GM19043 (cell line): ENCODE measurements at regions not wholly inside any gene's neighbourhood (a gene's known extent, or its start where the extent isn't known, plus 50 kb on each side); places are given as distances from the start of the nearest gene placed in this dataset.

Experiments used
- ATAC-seq: cut with Tn5 transposase; IDR thresholded peaks from one replicate; pipeline ENCODE4 v1.9.1; 2021; ENCODE audit warnings: low read depth; ENCODE audit not compliant: unreplicated experiment

- ATAC-seq: no peak
These were observed 75.8 kb downstream of the DAD1 start for GRCh38 chr14:22513066-22513812.

- no peak for ATAC-seq
These were observed 76.8 kb downstream of the DAD1 start for GRCh38 chr14:22512106-22512814.

DNA sequence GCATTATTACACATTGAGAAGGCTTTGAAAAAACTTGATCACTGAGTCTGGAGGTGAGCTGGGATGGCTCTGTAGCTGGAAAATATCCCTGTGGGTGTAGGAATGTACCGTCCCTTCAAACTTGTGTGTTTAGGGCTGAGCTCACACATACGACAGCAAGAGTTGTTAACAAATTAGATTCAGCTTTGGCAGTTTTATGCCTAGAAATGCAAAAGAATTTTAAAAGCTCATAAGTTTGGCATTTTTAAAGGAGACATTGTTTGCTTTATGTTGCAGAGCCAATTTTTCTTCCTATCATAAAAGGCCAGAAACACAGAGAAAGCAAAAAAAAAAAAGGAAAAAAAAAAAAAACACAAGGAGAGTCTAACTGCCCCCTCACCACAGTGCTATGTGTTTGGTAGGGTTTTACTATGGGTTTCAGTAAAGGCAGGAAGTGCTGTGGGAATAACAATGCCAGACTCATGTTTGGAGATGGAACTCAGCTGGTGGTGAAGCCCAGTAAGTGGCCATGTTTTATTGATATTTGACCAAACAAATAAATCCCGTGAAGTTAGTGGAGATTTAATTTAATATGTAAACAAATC is 78.4 kb downstream of the DAD1 start:
- ATAC-seq: no peak

DNA sequence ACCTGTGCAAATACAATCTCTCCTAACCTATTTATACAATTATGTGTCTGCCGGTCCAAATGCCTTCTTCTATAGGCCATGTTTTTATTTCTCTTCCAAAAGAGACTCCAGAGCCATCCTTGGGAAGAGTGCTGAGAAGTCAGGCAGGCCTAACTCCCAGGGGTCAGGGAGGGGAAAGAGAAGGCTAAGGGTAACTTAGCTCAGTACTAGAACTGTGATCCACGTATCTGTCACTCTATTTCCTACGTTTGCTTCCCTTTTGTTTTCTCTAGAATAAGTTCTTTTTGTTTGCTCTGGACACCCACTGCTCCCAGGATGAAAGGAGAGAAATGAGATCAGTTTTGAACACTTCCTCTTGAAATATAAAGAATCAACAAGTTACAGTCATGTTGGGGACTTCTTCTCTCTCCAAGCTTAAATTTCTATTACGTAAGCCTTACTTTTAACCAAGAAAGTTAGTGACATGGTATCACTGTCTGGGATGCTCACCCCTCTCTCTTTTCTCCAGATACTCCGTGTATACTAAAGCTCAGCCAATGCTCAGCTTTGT is 79.2 kb downstream of the DAD1 start:
- no peak for ATAC-seq

GRCh38 chr14:22509036-22509709 is 79.9 kb downstream of the DAD1 start:
- no peak for ATAC-seq

DNA sequence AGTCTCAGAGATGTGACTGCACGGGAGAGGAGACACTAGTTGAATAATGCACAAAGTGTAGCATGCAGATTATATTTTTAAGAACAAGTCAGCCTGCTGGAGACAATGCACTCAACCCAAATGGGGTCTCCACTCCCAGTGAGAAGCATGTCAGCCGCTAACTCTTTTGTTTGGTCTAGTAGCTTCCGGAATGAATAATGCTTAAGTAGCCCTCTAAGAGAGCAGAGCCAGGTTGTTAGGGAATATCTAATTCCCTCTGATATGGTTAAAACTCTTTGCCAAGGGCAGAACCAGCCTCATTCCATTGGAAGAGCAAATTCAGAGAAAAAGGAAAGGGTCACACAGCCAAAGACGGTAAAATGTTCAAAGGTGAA is 80.4 kb downstream of the DAD1 start:
- no peak for ATAC-seq

DNA sequence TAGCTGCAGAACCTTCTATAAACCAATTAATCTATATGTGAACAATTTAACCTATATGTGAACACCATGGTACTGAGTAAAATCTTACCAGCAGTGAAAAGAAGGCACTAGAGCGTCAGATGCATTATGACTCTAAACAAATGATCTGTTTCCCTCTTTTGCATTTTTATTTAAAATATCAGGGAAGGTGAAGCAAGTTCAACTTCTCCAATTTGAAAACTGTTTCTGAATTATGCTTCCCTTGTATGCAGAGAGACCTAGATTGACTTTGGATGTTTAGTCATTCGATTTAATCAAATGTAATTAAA is 80.9 kb downstream of the DAD1 start:
- ATAC-seq: no peak

GRCh38 chr14:22506778-22507351 is 82.2 kb downstream of the DAD1 start:
- no peak for ATAC-seq

DNA sequence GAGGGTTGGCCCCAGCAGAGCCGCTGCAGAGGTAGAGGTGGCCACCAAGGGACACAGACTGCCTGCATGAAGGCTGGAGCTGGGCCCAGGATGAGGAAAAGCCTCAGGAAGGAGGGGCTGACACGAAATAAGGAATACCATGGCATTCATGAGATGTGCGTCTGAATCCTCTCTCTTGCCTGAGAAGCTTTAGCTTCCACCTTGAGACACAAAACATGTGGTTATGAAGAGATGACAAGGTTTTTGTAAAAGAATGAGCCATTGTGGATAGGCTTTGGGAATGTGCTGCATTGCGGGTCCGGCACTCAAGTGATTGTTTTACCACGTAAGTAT is 82.7 kb downstream of the DAD1 start:
- ATAC-seq: no peak

DNA sequence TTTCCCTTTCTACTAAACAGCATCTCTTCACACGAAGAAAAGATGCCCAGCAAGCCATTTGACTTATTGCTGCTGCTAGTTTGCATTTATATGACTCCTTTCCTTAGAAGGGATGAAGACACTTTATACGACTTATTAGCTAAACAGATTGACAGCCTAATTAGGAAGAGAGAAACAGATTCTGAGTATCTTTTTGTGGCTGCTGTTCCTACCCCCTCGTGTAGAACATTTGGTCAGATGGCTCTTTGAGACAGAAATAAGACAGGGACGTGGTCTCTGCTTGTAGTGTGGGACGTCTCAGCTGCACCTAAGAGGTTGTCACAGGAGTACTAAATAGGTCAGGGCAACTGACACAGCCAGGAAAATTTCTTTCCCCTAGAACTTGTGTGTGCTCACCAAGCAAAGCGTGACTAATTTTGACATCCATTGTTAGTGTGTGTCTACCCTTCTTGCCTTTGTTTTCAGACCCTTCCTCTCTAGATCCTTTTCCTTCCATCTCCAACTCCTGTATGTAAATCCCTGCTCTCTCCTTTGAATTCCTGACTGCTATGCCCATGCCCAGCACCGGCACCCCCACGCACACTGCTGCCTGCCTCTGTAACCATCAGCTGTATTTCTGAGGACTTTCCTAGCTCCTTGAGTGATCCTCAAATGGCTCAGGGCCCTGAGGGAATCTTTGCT is 83.2 kb downstream of the DAD1 start:
- no peak for ATAC-seq

- no peak for ATAC-seq
These were observed 83.7 kb downstream of the DAD1 start for GRCh38 chr14:22505309-22505696.

DNA sequence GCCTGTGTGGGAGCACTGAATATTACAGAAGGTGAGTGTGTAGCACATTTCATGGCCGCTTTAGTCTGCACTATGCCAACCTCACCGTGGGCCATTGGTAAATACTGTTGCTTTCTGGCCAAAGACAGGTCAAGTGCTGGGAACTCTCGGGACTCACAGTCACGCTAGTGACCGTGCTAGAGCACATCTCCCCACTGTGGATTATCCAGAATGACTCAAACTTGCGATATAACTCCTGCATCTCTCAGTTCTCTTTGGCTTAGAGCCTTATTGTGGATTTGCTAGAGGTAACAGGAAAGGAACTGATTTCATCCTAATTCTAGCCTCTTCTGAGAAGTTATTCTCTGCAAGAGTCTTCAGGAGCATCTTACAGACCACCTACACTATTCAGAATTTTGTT is 86.5 kb downstream of the DAD1 start:
- ATAC-seq: no peak

GRCh38 chr14:22502007-22502406 is 87.0 kb downstream of the DAD1 start:
- no peak for ATAC-seq

DNA sequence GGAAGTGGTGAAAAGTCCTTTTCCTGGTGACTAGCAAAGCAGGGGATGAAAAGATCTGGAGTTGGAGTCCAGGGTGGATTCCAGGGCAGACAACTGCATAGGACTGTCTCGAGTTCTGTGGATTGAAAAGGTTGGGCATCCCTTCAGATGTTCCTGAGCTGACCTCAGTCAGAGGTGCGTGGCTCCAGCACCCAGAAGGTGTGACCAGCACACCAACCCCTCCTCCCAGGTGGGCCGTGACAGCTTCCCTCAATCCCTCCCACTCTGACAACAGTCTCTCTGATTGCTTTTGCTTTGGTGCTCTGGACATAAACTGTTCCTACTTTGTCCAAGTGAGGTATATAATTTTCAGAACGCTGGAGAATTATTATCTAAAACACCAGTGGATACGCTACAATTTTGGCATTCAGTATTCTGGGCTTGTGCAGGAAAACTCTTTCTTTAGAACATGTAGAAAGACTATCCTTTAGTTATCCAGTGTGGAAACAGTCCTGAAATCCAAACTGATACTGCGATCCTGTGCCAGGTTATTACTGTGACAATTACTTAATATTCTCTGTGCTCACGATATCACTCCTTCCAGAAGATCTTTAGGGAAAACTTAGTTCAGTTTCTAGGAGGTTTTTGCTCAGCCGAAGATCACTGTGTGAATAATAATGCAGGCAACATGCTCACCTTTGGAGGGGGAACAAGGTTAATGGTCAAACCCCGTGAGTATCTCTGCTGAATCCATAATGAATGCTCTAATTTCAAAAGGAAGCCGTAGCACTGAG is 87.9 kb downstream of the DAD1 start:
- no peak for ATAC-seq

- ATAC-seq: no peak
These were observed 88.5 kb downstream of the DAD1 start for GRCh38 chr14:22500525-22500924.

DNA sequence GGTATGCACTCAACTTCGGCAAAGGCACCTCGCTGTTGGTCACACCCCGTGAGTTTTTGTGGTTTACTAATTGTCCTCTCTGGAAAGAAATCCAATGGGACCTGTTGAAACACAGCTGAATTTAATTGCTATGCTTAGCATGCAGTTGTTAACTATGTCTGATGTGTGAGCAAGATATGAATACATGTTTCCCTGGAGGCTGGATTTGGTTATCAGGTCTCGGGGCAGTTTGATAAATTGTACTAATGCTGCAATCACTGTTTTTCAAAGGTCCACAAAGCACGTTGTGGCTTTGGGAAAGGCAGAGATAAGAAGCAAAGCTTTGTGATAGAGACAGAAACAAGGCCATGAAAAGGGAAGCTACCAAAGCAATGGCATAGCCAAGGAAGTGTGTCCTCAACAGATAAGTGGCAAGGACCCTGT is 91.3 kb downstream of the DAD1 start:
- no peak for ATAC-seq

- ATAC-seq: peak; percentile 15
These were observed 91.9 kb downstream of the DAD1 start for GRCh38 chr14:22497144-22497423.

DNA sequence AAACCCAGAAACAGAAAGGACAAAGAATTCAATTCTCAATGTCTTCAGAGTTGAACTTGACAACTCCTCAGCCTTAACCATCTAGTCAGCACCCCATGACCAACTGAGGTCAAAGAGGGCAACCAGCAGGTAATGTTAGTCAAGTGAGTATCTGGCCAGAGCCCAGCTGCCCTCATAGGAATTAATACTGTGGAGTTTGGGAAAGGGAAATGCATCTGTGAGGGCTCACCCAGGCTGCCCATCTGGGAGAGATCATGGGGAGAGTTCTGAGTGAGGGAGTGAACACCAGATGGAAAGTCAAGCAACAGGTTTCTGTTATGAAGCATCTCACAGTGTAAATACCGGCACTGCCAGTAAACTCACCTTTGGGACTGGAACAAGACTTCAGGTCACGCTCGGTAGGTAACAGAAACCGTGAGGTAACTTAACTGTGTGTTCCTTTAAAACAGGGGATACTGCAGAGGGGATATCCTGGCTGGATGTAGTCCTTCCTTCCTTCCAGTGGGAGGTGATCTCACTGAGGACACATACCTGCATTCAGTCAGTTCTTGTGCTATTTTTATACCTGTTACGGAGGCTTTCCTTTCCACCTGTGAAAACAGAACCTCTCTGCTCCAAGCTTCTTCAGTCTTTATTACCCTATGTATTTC is 94.4 kb downstream of the DAD1 start:
- ATAC-seq: no peak

DNA sequence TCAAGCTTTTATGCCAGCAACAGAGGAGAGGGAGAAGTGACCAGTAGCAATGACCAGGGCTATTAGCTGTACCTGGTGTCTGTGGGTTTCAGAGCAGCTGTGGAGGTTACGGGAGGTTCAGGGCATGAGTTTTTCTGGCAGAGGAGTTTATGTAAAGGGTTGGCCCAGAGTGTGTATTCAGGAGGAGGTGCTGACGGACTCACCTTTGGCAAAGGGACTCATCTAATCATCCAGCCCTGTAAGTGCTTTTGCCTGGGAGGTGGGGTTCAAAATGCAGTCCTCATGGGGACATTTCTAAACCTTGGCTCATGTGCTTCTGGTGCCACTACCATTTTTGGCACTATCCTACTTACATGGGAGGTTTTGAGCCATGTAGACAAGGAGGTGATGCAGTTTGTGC is 95.3 kb downstream of the DAD1 start:
- ATAC-seq: no peak
